ENCODE measurements at regions not wholly inside any gene's neighbourhood (a gene's known extent, or its start where the extent isn't known, plus 50 kb on each side); places are given as distances from the start of the nearest gene placed in this dataset.

DNA sequence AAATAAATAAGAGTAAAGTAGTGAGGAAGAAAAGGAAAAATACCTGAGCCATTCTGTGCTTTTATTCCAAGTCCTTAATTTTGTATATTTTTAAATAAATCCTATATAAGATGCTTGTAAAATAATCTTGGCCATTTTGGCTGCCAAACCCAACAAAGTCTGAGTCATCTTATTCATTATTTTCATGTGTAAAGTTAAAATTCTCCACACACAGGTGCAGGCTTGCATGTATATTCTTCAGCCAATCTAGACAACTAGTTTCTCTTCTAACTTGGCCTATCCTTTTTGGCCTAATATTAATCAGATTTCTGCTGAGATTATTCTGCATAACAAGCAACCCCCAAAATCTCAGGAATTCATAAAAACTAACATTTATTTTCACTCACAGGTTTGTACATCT is 189.8 kb upstream of the ATP11B start (continued):
- TF ChIP-seq, protein P1, sequence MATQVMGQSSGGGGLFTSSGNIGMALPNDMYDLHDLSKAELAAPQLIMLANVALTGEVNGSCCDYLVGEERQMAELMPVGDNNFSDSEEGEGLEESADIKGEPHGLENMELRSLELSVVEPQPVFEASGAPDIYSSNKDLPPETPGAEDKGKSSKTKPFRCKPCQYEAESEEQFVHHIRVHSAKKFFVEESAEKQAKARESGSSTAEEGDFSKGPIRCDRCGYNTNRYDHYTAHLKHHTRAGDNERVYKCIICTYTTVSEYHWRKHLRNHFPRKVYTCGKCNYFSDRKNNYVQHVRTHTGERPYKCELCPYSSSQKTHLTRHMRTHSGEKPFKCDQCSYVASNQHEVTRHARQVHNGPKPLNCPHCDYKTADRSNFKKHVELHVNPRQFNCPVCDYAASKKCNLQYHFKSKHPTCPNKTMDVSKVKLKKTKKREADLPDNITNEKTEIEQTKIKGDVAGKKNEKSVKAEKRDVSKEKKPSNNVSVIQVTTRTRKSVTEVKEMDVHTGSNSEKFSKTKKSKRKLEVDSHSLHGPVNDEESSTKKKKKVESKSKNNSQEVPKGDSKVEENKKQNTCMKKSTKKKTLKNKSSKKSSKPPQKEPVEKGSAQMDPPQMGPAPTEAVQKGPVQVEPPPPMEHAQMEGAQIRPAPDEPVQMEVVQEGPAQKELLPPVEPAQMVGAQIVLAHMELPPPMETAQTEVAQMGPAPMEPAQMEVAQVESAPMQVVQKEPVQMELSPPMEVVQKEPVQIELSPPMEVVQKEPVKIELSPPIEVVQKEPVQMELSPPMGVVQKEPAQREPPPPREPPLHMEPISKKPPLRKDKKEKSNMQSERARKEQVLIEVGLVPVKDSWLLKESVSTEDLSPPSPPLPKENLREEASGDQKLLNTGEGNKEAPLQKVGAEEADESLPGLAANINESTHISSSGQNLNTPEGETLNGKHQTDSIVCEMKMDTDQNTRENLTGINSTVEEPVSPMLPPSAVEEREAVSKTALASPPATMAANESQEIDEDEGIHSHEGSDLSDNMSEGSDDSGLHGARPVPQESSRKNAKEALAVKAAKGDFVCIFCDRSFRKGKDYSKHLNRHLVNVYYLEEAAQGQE (IDR thresholded peaks at IDR 0.05): no peak
- TF ChIP-seq RXRA (IDR thresholded peaks at IDR 0.05) (no peak), NR2F2 (IDR thresholded peaks at IDR 0.05) (no peak), FOXA1 (IDR thresholded peaks at IDR 0.05) (no peak), YY1 (IDR thresholded peaks at IDR 0.05) (no peak)

DNA sequence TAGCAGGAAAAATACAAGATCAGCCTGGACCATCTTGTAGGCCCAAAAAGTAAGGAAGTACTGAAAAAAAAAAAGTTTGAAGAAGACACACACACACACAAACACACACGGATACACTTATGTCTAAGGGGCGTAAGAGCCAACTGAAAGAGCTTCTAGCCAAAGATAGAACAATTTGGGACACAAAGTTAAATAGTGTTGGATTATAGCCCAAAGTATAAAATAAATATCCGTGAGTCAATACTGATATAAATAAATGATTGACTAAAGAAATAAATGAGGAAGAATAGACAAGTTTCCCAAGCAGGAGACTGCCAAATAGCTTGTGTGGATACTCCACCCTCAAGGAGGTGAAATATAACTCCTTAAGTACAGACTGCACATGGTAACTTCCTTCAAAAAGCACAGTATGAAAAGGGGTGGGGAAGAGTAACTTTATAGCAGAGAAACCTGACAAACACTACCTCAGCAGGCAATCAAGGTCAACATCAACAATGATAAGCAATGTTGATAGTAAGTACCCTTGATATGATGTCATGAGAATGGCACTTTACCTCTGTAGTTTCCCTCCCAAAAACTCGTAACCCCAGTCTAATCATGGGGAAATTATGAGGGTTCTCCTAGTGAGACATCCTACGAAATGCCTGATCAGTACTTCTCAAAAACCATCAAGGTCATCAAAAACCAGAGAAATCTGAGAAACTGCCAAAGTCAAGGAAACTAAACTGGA is 187.3 kb upstream of the ATP11B start:
- WGBS: 46% methylated on average over 5 of the region's 5 CpGs
- H3K9me3 ChIP-seq (ENCODE audit: control insufficient read depth in 4 of 4, low read length in 3 of 4): no peaks in the 10 kb centered on the region

DNA sequence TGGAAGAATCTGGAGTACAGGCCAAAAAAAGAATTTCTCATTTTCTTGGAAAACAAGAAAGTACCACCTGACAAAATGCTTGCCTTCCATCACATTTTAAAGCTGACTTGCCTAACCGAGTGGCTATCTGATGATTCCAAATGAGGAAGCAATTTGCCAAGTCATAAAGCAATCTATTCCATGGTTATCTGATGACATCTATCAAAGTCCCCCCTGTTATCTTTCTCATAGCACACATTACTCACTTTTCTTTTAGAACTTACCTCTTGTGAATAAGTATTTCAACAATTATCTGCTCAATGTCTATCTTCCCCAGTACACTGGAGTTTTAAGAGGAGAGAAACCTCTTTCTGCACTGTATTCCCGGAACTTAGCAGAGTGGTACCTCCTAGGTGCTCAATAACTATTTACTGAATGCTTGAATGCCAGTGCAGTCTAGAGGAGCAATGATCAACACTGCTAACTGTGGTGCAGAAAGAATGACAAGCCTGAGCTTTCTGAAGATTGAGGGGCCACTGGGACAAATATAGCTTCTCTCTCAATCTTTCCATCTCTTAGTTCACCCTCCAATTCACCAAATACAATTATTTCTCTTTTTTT is 186.3 kb upstream of the ATP11B start:
- Histone ChIP-seq H3K4me3 (ENCODE audit: low read depth in 1 of 3, low read length in 3 of 3) (no peak overlapping the region), H3K9me3 (ENCODE audit: control insufficient read depth in 4 of 4, low read length in 3 of 4) (no peaks in the 10 kb centered on the region), H3K27ac (ENCODE audit: low read depth in 1 of 2, low read length in 2 of 2) (no peak overlapping the region), H3K9ac (ENCODE audit: low read depth in 1 of 2, low read length in 2 of 2) (no peak overlapping the region), H3K4me1 (ENCODE audit: control insufficient read depth in 4 of 4, insufficient read depth in 4 of 4, low read length in 3 of 4) (peaks cover 0 to 7% (median under 1%) of the 10 kb centered on the region in 4 donors), H3K27me3 (ENCODE audit: control insufficient read depth in 4 of 4, insufficient read depth in 4 of 4, low read length in 3 of 4) (no peaks in the 10 kb centered on the region), H3K36me3 (ENCODE audit: control insufficient read depth in 4 of 4, insufficient read depth in 3 of 4, low read depth in 1 of 4, low read length in 3 of 4) (no peaks in the 10 kb centered on the region)
- TF ChIP-seq, protein P2, sequence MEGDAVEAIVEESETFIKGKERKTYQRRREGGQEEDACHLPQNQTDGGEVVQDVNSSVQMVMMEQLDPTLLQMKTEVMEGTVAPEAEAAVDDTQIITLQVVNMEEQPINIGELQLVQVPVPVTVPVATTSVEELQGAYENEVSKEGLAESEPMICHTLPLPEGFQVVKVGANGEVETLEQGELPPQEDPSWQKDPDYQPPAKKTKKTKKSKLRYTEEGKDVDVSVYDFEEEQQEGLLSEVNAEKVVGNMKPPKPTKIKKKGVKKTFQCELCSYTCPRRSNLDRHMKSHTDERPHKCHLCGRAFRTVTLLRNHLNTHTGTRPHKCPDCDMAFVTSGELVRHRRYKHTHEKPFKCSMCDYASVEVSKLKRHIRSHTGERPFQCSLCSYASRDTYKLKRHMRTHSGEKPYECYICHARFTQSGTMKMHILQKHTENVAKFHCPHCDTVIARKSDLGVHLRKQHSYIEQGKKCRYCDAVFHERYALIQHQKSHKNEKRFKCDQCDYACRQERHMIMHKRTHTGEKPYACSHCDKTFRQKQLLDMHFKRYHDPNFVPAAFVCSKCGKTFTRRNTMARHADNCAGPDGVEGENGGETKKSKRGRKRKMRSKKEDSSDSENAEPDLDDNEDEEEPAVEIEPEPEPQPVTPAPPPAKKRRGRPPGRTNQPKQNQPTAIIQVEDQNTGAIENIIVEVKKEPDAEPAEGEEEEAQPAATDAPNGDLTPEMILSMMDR (IDR thresholded peaks at IDR 0.05; ENCODE audit: low read depth, low read length, missing input control): no peak
- no peak for TF ChIP-seq FOXA1 (IDR thresholded peaks at IDR 0.05)
- no peak for TF ChIP-seq TAF1 (conservative IDR thresholded peaks at IDR 0.05)
- TF ChIP-seq EGR1 (IDR thresholded peaks at IDR 0.05; ENCODE audit: low read depth in 2 of 2): no peak
- TF ChIP-seq, protein P3, sequence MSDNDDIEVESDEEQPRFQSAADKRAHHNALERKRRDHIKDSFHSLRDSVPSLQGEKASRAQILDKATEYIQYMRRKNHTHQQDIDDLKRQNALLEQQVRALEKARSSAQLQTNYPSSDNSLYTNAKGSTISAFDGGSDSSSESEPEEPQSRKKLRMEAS (IDR thresholded peaks at IDR 0.05): no peak
- no peak for TF ChIP-seq HNF4G (IDR thresholded peaks at IDR 0.05)
- TF ChIP-seq FOXA2 (IDR thresholded peaks at IDR 0.05): no peak
- 66% methylated on average over 2 of the region's 2 CpGs for WGBS
- DNase-seq (ENCODE audit: low spot score): no peak

More for the DNA sequence above, 187.3 kb upstream of the ATP11B start:
- Histone ChIP-seq H3K4me3 (ENCODE audit: low read depth in 1 of 3, low read length in 3 of 3) (no peak overlapping the region), H3K36me3 (ENCODE audit: control insufficient read depth in 4 of 4, insufficient read depth in 3 of 4, low read depth in 1 of 4, low read length in 3 of 4) (no peaks in the 10 kb centered on the region), H3K9ac (ENCODE audit: low read depth in 1 of 2, low read length in 2 of 2) (no peak overlapping the region), H3K4me1 (ENCODE audit: control insufficient read depth in 4 of 4, insufficient read depth in 4 of 4, low read length in 3 of 4) (peaks cover 0 to 7% (median under 1%) of the 10 kb centered on the region in 4 donors), H3K27ac (ENCODE audit: low read depth in 1 of 2, low read length in 2 of 2) (no peak overlapping the region), H3K27me3 (ENCODE audit: control insufficient read depth in 4 of 4, insufficient read depth in 4 of 4, low read length in 3 of 4) (no peaks in the 10 kb centered on the region)
- TF ChIP-seq JUND (IDR thresholded peaks at IDR 0.05) (peak in 1 of 2 donors; percentile 13), RXRA (IDR thresholded peaks at IDR 0.05) (no peak), FOXA2 (IDR thresholded peaks at IDR 0.05) (peak; percentile 27), RAD21 (IDR thresholded peaks at IDR 0.05) (no peak)
- TF ChIP-seq, protein P2 (IDR thresholded peaks at IDR 0.05; ENCODE audit: low read depth, low read length, missing input control): no peak
- TF ChIP-seq, protein P4, sequence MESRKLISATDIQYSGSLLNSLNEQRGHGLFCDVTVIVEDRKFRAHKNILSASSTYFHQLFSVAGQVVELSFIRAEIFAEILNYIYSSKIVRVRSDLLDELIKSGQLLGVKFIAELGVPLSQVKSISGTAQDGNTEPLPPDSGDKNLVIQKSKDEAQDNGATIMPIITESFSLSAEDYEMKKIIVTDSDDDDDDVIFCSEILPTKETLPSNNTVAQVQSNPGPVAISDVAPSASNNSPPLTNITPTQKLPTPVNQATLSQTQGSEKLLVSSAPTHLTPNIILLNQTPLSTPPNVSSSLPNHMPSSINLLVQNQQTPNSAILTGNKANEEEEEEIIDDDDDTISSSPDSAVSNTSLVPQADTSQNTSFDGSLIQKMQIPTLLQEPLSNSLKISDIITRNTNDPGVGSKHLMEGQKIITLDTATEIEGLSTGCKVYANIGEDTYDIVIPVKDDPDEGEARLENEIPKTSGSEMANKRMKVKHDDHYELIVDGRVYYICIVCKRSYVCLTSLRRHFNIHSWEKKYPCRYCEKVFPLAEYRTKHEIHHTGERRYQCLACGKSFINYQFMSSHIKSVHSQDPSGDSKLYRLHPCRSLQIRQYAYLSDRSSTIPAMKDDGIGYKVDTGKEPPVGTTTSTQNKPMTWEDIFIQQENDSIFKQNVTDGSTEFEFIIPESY (IDR thresholded peaks at IDR 0.05): no peak
- DNase-seq (ENCODE audit: low spot score): no peak
